SK-N-SH (cell line): ENCODE measurements at regions not wholly inside any gene's neighbourhood (a gene's known extent, or its start where the extent isn't known, plus 50 kb on each side); places are given as distances from the start of the nearest gene placed in this dataset.
A peak's percentile ranks its signal among the peaks of the same experiment; 100 is the strongest.

Experiments used
- CTCF ChIA-PET: fragments of 300-600, 350-600 bp; formaldehyde crosslinking; extraction: SDS; loops from one replicate; lab custom pipeline; 2021; lab: Yijun Ruan, JAX
- POLR2A ChIA-PET: fragments of 350-600 bp; sonication (Branson Sonifier 250); formaldehyde crosslinking; extraction: SDS; loops from one replicate; lab custom pipeline; 2020; ENCODE audit warnings: antibody characterized with exemption, inconsistent platforms; lab: Yijun Ruan, JAX
- DNase-seq: peaks from one replicate; pipeline ENCODE4 v3.0.0; 2012
- H2AFZ ChIP-seq: fragments of 200-600 bp; sonication (generic); 2 replicates; pipeline ENCODE4 v1.8.1; 2016; ENCODE audit warnings: antibody characterized with exemption, mild to moderate bottlenecking, low read depth
- H3F3A ChIP-seq: fragments of 200-600 bp; sonication (generic); replicated peaks from 2 replicates; pipeline ENCODE3; 2016; ENCODE audit warnings: antibody characterized with exemption, mild to moderate bottlenecking; ENCODE audit not compliant: insufficient read depth
- H3K27ac ChIP-seq, 2 experiments: fragments of 200-500 bp in 1 of 2; fragments of 200-600 bp in 1 of 2; sonication (Bioruptor generic) in 1 of 2; sonication (generic), shearing (Covaris generic) in 1 of 2; 2 replicates each; pipeline versions ENCODE4 v1.5.1 to v1.6.1; 2014 to 2016; ENCODE audit warnings: low read depth in 2 of 2, inconsistent platforms in 1 of 2, low read length in 1 of 2, mild to moderate bottlenecking in 1 of 2, mixed read lengths in 1 of 2
- H3K27me3 ChIP-seq: fragments of 200-600 bp; sonication (generic), shearing (Covaris generic); 2 replicates; pipeline ENCODE4 v1.6.1; 2016; ENCODE audit warnings: mixed run types; ENCODE audit not compliant: insufficient read depth
- H3K36me3 ChIP-seq, 2 experiments: fragments of 200-500 bp in 1 of 2; fragments of 200-600 bp in 1 of 2; sonication (Bioruptor generic) in 1 of 2; sonication (generic) in 1 of 2; replicated peaks in 1 of 2; 2 replicates each; pipeline versions ENCODE3 to v1.5.1; 2014 to 2016; ENCODE audit warnings: low read length in 1 of 2, mild to moderate bottlenecking in 1 of 2; ENCODE audit not compliant: insufficient read depth in 2 of 2, control insufficient read depth in 1 of 2
- H3K4me1 ChIP-seq, 2 experiments: fragments of 200-500 bp in 1 of 2; fragments of 200-600 bp in 1 of 2; sonication (Bioruptor generic) in 1 of 2; sonication (generic), shearing (Covaris generic) in 1 of 2; 2 replicates each; pipeline versions ENCODE4 v1.5.1 to v1.6.1; 2014 to 2016; ENCODE audit warnings: low read depth in 1 of 2, low read length in 1 of 2, mixed run types in 1 of 2; ENCODE audit not compliant: insufficient read depth in 2 of 2, control insufficient read depth in 1 of 2
- H3K4me2 ChIP-seq: fragments of 200-600 bp; sonication (generic), shearing (Covaris generic); 2 replicates; pipeline ENCODE4 v1.6.1; 2017; ENCODE audit warnings: mixed run types
- H3K4me3 ChIP-seq, 2 experiments: fragments of 200-500 bp in 1 of 2; fragments of 200-600 bp in 1 of 2; sonication (Bioruptor generic) in 1 of 2; sonication (generic), shearing (Covaris generic) in 1 of 2; 2 replicates each; pipeline versions ENCODE4 v1.5.1 to v1.8.1; 2014 to 2016; ENCODE audit warnings: low read depth in 2 of 2, inconsistent platforms in 1 of 2, low read length in 1 of 2, mild to moderate bottlenecking in 1 of 2, mixed read lengths in 1 of 2, moderate library complexity in 1 of 2
- H3K79me2 ChIP-seq: fragments of 200-600 bp; sonication (generic); 2 replicates; pipeline ENCODE4 v1.8.1; 2017; ENCODE audit warnings: mild to moderate bottlenecking; ENCODE audit not compliant: insufficient read depth
- H3K9ac ChIP-seq: fragments of 200-600 bp; sonication (generic); 2 replicates; pipeline ENCODE4 v1.6.1; 2017; ENCODE audit warnings: mixed run types
- H3K9me2 ChIP-seq: fragments of 200-600 bp; sonication (generic); 2 replicates; pipeline ENCODE4 v1.6.1; 2017; ENCODE audit warnings: mixed run types
- H3K9me3 ChIP-seq: fragments of 200-600 bp; sonication (generic); 2 replicates; pipeline ENCODE4 v1.6.1; 2017; ENCODE audit warnings: mixed run types, mild to moderate bottlenecking, moderate library complexity
- H4K20me1 ChIP-seq: fragments of 200-600 bp; sonication (generic); 2 replicates; pipeline ENCODE4 v1.6.1; 2017; ENCODE audit warnings: mild to moderate bottlenecking, mixed run types; ENCODE audit not compliant: insufficient read depth
- EZH2phosphoT487 ChIP-seq: fragments of 200-600 bp; sonication (generic); IDR thresholded peaks from 2 replicates; pipeline ENCODE4 v1.6.1; 2017; ENCODE audit warnings: low read depth, mixed run types, mild to moderate bottlenecking, antibody characterized with exemption, moderate library complexity, borderline replicate concordance
- FOSL2 ChIP-seq: IDR thresholded peaks from 2 replicates; pipeline ENCODE4 v1.4.0; 2012; ENCODE audit warnings: low read depth, mild to moderate bottlenecking, moderate library complexity, borderline replicate concordance
- FOXM1 ChIP-seq: IDR thresholded peaks from 2 replicates; pipeline ENCODE4 v1.4.0; 2012; ENCODE audit warnings: low read depth, mild to moderate bottlenecking
- GABPA ChIP-seq: IDR thresholded peaks from 2 replicates; pipeline ENCODE4 v1.4.0; 2012; ENCODE audit warnings: low read depth, mild to moderate bottlenecking
- GATA2 ChIP-seq: sonication (generic); formaldehyde crosslinking; IDR thresholded peaks from 2 replicates; pipeline ENCODE4 v1.5.0; 2020; ENCODE audit warnings: mild to moderate bottlenecking, missing genetic modification reagents
- MEF2A ChIP-seq: IDR thresholded peaks from 2 replicates; pipeline ENCODE4 v1.4.0; 2012; ENCODE audit warnings: low read depth, borderline replicate concordance
- NFIC ChIP-seq: IDR thresholded peaks from 2 replicates; pipeline ENCODE4 v1.4.0; 2012; ENCODE audit warnings: borderline replicate concordance
- NRF1 ChIP-seq: IDR thresholded peaks from 2 replicates; pipeline ENCODE4 v1.6.1; 2012; ENCODE audit warnings: low read depth, mild to moderate bottlenecking, low read length
- TCF12 ChIP-seq: IDR thresholded peaks from 2 replicates; pipeline ENCODE4 v1.4.0; 2012
- WGBS: methylation state at CpG from one replicate; pipeline ENCODE4 v1.1.6; 2017; ENCODE audit warnings: low lambda C conversion rate; 5-methylcytosine and 5-hydroxymethylcytosine counted together
- TF ChIP-seq, protein P1 (sequence below): IDR thresholded peaks from 2 replicates; pipeline ENCODE4 v1.4.0; 2012; ENCODE audit warnings: low read depth, borderline replicate concordance
- TF ChIP-seq, protein P2 (sequence below): fragments of 150-350 bp; IDR thresholded peaks from 2 replicates; pipeline ENCODE4 v1.6.1; 2017; ENCODE audit warnings: antibody characterized with exemption, low read length, low read depth, borderline replicate concordance
- TF ChIP-seq, protein P3 (sequence below): IDR thresholded peaks from 2 replicates; pipeline ENCODE4 v1.4.0; 2012; ENCODE audit warnings: low read depth
- TF ChIP-seq, protein P4 (sequence below): IDR thresholded peaks from 2 replicates; pipeline ENCODE4 v1.6.1; 2012; ENCODE audit warnings: mild to moderate bottlenecking, low read depth, low read length, moderate library complexity
- TF ChIP-seq, protein P5 (sequence below): fragments of 200-600 bp; sonication (generic); IDR thresholded peaks from 2 replicates; pipeline ENCODE4 v1.6.1; 2017; ENCODE audit warnings: antibody characterized with exemption, mild to moderate bottlenecking, moderate library complexity

DNA sequence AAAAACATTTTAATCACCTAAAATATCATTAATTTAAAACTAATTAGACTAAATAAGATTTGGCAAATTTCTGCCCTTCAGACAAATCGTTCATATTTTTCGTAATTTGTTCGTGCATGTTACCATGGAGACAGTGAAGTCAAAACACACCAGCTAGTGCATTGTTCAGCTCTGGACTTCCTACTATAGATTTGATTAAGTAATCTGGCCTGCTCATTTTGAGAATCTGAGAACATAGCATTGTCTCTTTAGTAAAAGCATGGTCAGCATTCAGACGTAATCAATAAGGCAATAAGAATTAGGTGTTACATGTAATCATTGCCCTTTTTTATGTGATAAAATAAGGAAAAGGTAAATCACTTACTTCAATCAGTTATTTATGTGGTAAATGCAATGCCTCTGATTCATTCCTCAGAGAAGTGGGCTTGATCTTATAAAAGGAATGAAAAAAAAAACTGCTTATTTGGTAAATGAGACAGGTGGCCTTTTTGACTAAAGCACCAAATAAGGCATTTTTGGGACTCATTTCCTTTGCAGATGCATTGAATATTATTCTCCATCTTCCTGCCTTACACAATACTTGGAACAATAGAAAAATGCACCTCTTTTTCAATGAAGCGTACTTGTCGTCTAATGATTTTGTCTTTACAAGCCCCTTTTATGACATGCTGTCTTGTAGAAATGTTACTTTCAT lies 84.5 kb upstream of the FNDC3B start:
- Histone ChIP-seq H3K4me3 (no peak overlapping the region), H3K9me2 (no peaks in the 10 kb centered on the region), H2AFZ (no peak overlapping the region), H3K4me1 (peaks cover 0 to 8% of the 10 kb centered on the region in 2 experiments; a peak in 3 of 4 replicates), H3F3A (no peaks in the 10 kb centered on the region), H3K9ac (no peak overlapping the region), H3K27me3 (no peaks in the 10 kb centered on the region), H3K27ac (no peak overlapping the region; a peak in 1 of 4 replicates), H3K79me2 (no peaks in the 10 kb centered on the region), H3K4me2 (no peak overlapping the region), H3K9me3 (no peaks in the 10 kb centered on the region), H4K20me1 (no peaks in the 10 kb centered on the region), H3K36me3 (no peaks in the 10 kb centered on the region)
- DNase-seq = peak; percentile 55
- POLR2A ChIA-PET = no interaction called here
- 57% methylated on average over 6 of the region's 6 CpGs for WGBS
- CTCF ChIA-PET = interaction anchor here (1.8 kb wide), 1 partner anchor 19 kb away, joined by 4 read pairs; no protein-coding TSS in a partner anchor
- TF ChIP-seq, protein P1, sequence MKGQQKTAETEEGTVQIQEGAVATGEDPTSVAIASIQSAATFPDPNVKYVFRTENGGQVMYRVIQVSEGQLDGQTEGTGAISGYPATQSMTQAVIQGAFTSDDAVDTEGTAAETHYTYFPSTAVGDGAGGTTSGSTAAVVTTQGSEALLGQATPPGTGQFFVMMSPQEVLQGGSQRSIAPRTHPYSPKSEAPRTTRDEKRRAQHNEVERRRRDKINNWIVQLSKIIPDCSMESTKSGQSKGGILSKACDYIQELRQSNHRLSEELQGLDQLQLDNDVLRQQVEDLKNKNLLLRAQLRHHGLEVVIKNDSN = no peak
- TF ChIP-seq NRF1 = no peak
- no peak for TF ChIP-seq TCF12
- no peak for TF ChIP-seq MEF2A
- TF ChIP-seq, protein P2, sequence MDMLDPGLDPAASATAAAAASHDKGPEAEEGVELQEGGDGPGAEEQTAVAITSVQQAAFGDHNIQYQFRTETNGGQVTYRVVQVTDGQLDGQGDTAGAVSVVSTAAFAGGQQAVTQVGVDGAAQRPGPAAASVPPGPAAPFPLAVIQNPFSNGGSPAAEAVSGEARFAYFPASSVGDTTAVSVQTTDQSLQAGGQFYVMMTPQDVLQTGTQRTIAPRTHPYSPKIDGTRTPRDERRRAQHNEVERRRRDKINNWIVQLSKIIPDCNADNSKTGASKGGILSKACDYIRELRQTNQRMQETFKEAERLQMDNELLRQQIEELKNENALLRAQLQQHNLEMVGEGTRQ = no peak
- no peak for TF ChIP-seq NFIC
- TF ChIP-seq, protein P3, sequence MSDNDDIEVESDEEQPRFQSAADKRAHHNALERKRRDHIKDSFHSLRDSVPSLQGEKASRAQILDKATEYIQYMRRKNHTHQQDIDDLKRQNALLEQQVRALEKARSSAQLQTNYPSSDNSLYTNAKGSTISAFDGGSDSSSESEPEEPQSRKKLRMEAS = no peak
- no peak for TF ChIP-seq EZH2phosphoT487
- no peak for TF ChIP-seq FOSL2
- no peak for TF ChIP-seq FOXM1

DNA sequence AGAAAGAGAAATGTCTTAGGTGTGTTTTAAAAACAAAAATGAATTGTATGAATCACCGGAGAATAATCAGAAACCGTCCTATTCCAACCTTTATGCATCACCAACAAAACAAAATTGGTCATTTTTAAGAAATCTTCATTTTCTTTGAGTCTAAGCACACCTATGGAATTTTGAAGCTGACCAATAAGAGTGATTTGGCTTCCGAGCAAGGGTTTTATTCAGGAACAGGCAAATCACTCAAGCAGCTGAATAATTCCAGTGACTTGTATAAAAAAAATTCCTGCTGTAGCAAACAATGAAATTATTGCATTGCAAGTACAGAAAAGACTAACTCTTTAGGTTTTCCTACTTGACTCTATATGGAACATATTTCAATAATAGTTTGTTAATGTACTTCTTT lies 83.8 kb upstream of the FNDC3B start:
- no peaks in the 10 kb centered on the region for H3K9me3 ChIP-seq
- no peak for DNase-seq
- TF ChIP-seq GATA2 (CRISPR knock-in tag) (no peak), NFIC (no peak), NRF1 (no peak), EZH2phosphoT487 (no peak), GABPA (no peak)
- TF ChIP-seq, protein P2 = no peak
- TF ChIP-seq, protein P4, sequence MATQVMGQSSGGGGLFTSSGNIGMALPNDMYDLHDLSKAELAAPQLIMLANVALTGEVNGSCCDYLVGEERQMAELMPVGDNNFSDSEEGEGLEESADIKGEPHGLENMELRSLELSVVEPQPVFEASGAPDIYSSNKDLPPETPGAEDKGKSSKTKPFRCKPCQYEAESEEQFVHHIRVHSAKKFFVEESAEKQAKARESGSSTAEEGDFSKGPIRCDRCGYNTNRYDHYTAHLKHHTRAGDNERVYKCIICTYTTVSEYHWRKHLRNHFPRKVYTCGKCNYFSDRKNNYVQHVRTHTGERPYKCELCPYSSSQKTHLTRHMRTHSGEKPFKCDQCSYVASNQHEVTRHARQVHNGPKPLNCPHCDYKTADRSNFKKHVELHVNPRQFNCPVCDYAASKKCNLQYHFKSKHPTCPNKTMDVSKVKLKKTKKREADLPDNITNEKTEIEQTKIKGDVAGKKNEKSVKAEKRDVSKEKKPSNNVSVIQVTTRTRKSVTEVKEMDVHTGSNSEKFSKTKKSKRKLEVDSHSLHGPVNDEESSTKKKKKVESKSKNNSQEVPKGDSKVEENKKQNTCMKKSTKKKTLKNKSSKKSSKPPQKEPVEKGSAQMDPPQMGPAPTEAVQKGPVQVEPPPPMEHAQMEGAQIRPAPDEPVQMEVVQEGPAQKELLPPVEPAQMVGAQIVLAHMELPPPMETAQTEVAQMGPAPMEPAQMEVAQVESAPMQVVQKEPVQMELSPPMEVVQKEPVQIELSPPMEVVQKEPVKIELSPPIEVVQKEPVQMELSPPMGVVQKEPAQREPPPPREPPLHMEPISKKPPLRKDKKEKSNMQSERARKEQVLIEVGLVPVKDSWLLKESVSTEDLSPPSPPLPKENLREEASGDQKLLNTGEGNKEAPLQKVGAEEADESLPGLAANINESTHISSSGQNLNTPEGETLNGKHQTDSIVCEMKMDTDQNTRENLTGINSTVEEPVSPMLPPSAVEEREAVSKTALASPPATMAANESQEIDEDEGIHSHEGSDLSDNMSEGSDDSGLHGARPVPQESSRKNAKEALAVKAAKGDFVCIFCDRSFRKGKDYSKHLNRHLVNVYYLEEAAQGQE = no peak
- TF ChIP-seq, protein P5, sequence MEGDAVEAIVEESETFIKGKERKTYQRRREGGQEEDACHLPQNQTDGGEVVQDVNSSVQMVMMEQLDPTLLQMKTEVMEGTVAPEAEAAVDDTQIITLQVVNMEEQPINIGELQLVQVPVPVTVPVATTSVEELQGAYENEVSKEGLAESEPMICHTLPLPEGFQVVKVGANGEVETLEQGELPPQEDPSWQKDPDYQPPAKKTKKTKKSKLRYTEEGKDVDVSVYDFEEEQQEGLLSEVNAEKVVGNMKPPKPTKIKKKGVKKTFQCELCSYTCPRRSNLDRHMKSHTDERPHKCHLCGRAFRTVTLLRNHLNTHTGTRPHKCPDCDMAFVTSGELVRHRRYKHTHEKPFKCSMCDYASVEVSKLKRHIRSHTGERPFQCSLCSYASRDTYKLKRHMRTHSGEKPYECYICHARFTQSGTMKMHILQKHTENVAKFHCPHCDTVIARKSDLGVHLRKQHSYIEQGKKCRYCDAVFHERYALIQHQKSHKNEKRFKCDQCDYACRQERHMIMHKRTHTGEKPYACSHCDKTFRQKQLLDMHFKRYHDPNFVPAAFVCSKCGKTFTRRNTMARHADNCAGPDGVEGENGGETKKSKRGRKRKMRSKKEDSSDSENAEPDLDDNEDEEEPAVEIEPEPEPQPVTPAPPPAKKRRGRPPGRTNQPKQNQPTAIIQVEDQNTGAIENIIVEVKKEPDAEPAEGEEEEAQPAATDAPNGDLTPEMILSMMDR = no peak
- no peak overlapping the region for H3K27ac ChIP-seq
- no peak overlapping the region for H3K4me2 ChIP-seq
- WGBS = 81% methylated on average over 3 of the region's 3 CpGs
- H3F3A ChIP-seq = no peaks in the 10 kb centered on the region
- H3K9ac ChIP-seq = no peak overlapping the region
- no peaks in the 10 kb centered on the region for H3K79me2 ChIP-seq
- no peaks in the 10 kb centered on the region for H3K36me3 ChIP-seq
- no peak overlapping the region; the same call in 1 of the 2 replicates for H2AFZ ChIP-seq
- H3K9me2 ChIP-seq = no peaks in the 10 kb centered on the region
- peaks cover 0 to 3% of the 10 kb centered on the region in 2 experiments; a peak in 2 of 4 replicates for H3K4me1 ChIP-seq
- no peak overlapping the region for H3K4me3 ChIP-seq
- H4K20me1 ChIP-seq = no peaks in the 10 kb centered on the region
- ChIA-PET POLR2A (no interaction called here), CTCF (no interaction called here)
- no peaks in the 10 kb centered on the region for H3K27me3 ChIP-seq
